Thyroid gland (tissue), 4 donors: ENCODE measurements at regions not wholly inside any gene's neighbourhood (a gene's known extent, or its start where the extent isn't known, plus 50 kb on each side); places are given as distances from the start of the nearest gene placed in this dataset.

Experiments used
- POLR2A ChIP-seq, 2 donors: fragments of 450-650 bp; IDR thresholded peaks; one replicate each; pipeline ENCODE4 v1.6.1; 2017; ENCODE audit warnings: antibody characterized with exemption in 2 of 2, mild to moderate bottlenecking in 2 of 2, moderate library complexity in 1 of 2
- TF ChIP-seq, protein P1 (sequence below), 6 experiments: fragments of 200-600 bp in 3 of 6; fragments of 450-650 bp in 3 of 6; sonication (generic) in 3 of 6; IDR thresholded peaks; one replicate each; pipeline ENCODE4 v1.5.1; 2016 to 2019; ENCODE audit warnings: antibody characterized with exemption in 6 of 6, mild to moderate bottlenecking in 2 of 6, inconsistent platforms in 1 of 6, moderate library complexity in 1 of 6

DNA sequence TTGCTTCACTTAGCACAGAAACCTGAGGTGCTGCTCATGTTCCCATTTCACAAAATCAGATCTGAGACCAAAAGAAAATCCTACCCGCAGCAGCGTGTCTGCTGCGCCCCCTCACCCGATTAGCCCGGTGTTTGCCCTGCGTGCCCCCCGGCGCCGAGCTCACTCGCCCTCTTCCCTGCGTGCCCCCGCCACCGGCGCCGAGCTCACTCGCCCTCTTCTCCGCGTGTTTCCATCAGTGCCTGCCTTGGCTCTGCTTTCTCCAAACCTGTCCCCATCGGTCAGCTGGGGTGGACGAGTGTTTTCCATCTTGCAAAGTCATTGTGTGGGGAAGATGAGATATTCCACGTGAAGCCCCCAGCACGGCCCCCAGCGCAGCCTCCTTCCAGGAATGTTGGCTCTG lies 225.3 kb upstream of the PITRM1 start:
- TF ChIP-seq, protein P1, sequence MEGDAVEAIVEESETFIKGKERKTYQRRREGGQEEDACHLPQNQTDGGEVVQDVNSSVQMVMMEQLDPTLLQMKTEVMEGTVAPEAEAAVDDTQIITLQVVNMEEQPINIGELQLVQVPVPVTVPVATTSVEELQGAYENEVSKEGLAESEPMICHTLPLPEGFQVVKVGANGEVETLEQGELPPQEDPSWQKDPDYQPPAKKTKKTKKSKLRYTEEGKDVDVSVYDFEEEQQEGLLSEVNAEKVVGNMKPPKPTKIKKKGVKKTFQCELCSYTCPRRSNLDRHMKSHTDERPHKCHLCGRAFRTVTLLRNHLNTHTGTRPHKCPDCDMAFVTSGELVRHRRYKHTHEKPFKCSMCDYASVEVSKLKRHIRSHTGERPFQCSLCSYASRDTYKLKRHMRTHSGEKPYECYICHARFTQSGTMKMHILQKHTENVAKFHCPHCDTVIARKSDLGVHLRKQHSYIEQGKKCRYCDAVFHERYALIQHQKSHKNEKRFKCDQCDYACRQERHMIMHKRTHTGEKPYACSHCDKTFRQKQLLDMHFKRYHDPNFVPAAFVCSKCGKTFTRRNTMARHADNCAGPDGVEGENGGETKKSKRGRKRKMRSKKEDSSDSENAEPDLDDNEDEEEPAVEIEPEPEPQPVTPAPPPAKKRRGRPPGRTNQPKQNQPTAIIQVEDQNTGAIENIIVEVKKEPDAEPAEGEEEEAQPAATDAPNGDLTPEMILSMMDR (IDR thresholded peaks at IDR 0.05): no peak
- TF ChIP-seq POLR2A (IDR thresholded peaks at IDR 0.05): no peak
